ENCODE measurements at regions not wholly inside any gene's neighbourhood (a gene's known extent, or its start where the extent isn't known, plus 50 kb on each side); places are given as distances from the start of the nearest gene placed in this dataset.

- FAIRE-seq (no peak), DNase-seq (ENCODE audit: low read depth, low spot score) (no peak)
- no TSS peak for BruUV-seq (replicated peaks)
- POLR2A ChIA-PET, result no interaction called here
- Histone ChIP-seq H3K27ac (ENCODE audit: insufficient read depth, low read depth, low read length) (no peak overlapping the region), H3K9ac (replicated peaks; ENCODE audit: extremely low read depth, insufficient read depth, low read length) (no peak overlapping the region), H3K9me3 (replicated peaks; ENCODE audit: control insufficient read depth, insufficient read depth, low read length) (no peaks in the 10 kb centered on the region), H3K79me2 (ENCODE audit: control insufficient read depth, insufficient read depth, low read length) (no peaks in the 10 kb centered on the region), H4K20me1 (replicated peaks; ENCODE audit: control insufficient read depth, extremely low read depth, insufficient read depth, low read length) (no peaks in the 10 kb centered on the region), H3K9me1 (replicated peaks; ENCODE audit: control insufficient read depth, extremely low read depth, insufficient read depth, low read length) (no peaks in the 10 kb centered on the region), H3K36me3 (ENCODE audit: control insufficient read depth in 2 of 2, extremely low read depth in 1 of 2, insufficient read depth in 2 of 2, low read length in 2 of 2) (no peaks in the 10 kb centered on the region), H3K27me3 (ENCODE audit: control insufficient read depth in 2 of 2, insufficient read depth in 2 of 2, low read length in 2 of 2) (no peaks in the 10 kb centered on the region), H2AFZ (ENCODE audit: low read depth, low read length) (no peak overlapping the region), H3K4me3 (replicated peaks in 1 of 3; ENCODE audit: insufficient read depth in 1 of 3, low read depth in 1 of 3, low read length in 3 of 3) (no peak overlapping the region), H3K4me2 (ENCODE audit: insufficient read depth, low read length) (no peak overlapping the region), H3K4me1 (ENCODE audit: control insufficient read depth, extremely low read depth, insufficient read depth, low read length) (no peaks in the 10 kb centered on the region)
- CTCF ChIA-PET, result no interaction called here
- TF ChIP-seq JUN (IDR thresholded peaks at IDR 0.05; ENCODE audit: borderline replicate concordance, insufficient read depth, insufficient read length, low read depth) (no peak), MYC (IDR thresholded peaks at IDR 0.05; ENCODE audit: low read depth, low read length) (no peak), POLR2AphosphoS5 (IDR thresholded peaks at IDR 0.05; ENCODE audit: insufficient read depth, low read depth, low read length) (no peak), FOS (IDR thresholded peaks at IDR 0.05; ENCODE audit: borderline replicate concordance, insufficient read depth, low read length) (no peak), GATA2 (IDR thresholded peaks at IDR 0.05; ENCODE audit: insufficient read depth, insufficient read length, low read depth, low read length) (no peak), CTCF (IDR thresholded peaks at IDR 0.05; ENCODE audit: extremely low read depth in 1 of 2, insufficient read depth in 1 of 2, low read depth in 1 of 2, low read length in 2 of 2) (no peak), MAX (IDR thresholded peaks at IDR 0.05; ENCODE audit: insufficient read depth, insufficient read length) (no peak)
- intact Hi-C loops (cut with micrococcal nuclease) (no loop called here), dilution Hi-C loops (cut with MboI; ENCODE audit: extremely low pct_ligation_motif_present, low sequenced_read_pairs) (no loop called here)
Observed at GRCh38 chr13:62035981-62036380, 620.3 kb upstream of the PCDH20 start.

Measured in endothelial cell of umbilical vein (primary cell).